Fibroblast of mammary gland (primary cell): ENCODE measurements at regions not wholly inside any gene's neighbourhood (a gene's known extent, or its start where the extent isn't known, plus 50 kb on each side); places are given as distances from the start of the nearest gene placed in this dataset.

Experiments used
- DNase-seq: peaks from one replicate; pipeline ENCODE4 v3.0.0-alpha.2; 2010; ENCODE audit warnings: low read depth
- H3K4me3 ChIP-seq: 2 replicates; pipeline ENCODE4 v1.5.1; 2011; ENCODE audit warnings: low read depth, mild to moderate bottlenecking, low read length, moderate library complexity; ENCODE audit not compliant: control insufficient read depth
- TF ChIP-seq, protein P1 (sequence below): conservative IDR thresholded peaks from 2 replicates; pipeline ENCODE4 v1.5.1; 2011; ENCODE audit warnings: low read depth, low read length, inconsistent platforms; ENCODE audit not compliant: control insufficient read depth, insufficient read depth

DNA sequence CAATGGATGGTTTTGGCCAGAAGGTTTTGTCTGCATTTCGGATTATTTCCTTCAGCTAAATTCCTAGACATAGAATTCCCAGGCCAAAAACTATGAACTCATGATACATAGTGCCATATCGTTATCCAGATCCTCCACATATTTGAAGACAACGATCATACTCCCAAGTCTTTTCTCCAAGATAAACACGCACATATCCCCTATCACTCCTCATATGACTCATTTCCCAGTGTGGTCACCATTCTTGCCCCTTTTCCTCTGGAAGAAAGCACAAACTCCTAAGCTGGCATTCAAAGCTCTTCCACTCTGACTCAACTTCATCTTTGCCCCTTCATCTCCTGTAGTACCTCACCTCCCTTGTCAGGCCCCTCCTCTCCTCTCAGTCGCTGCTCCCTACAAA, 277.6 kb downstream of the PLPP3 start:
- peak; percentile 89 for DNase-seq
- TF ChIP-seq, protein P1, sequence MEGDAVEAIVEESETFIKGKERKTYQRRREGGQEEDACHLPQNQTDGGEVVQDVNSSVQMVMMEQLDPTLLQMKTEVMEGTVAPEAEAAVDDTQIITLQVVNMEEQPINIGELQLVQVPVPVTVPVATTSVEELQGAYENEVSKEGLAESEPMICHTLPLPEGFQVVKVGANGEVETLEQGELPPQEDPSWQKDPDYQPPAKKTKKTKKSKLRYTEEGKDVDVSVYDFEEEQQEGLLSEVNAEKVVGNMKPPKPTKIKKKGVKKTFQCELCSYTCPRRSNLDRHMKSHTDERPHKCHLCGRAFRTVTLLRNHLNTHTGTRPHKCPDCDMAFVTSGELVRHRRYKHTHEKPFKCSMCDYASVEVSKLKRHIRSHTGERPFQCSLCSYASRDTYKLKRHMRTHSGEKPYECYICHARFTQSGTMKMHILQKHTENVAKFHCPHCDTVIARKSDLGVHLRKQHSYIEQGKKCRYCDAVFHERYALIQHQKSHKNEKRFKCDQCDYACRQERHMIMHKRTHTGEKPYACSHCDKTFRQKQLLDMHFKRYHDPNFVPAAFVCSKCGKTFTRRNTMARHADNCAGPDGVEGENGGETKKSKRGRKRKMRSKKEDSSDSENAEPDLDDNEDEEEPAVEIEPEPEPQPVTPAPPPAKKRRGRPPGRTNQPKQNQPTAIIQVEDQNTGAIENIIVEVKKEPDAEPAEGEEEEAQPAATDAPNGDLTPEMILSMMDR = no peak

GRCh38 chr1:56300836-56301235, 278.5 kb downstream of the PLPP3 start:
- no peak overlapping the region for H3K4me3 ChIP-seq
- TF ChIP-seq, protein P1 = no peak
- no peak for DNase-seq

More for the DNA sequence above, 277.6 kb downstream of the PLPP3 start:
- no peak overlapping the region for H3K4me3 ChIP-seq

- no peak for DNase-seq
- TF ChIP-seq, protein P1 = no peak
- H3K4me3 ChIP-seq = no peak overlapping the region
Measured at GRCh38 chr1:56298866-56299265, 280.5 kb downstream of the PLPP3 start.

DNA sequence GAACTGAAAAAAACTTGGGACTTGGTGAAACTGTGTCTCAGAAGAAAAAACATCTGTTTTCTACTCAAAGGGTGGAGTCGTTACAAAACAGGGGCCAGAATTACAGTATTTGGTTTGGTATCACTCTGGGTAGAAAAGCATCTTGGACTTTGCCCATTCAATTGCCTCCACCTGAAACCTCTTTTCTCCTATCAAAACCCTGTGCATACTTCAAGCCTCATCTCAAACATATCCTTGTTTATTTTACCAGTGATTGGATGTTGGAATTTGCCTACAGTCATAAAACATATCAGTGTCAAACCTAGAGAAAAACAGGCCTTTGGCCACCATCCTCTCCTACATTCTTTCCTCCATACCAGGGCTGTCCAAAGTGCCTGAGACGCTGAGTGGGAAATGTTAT, 281.5 kb downstream of the PLPP3 start:
- TF ChIP-seq, protein P1 = no peak
- DNase-seq = no peak
- H3K4me3 ChIP-seq = no peak overlapping the region

DNA sequence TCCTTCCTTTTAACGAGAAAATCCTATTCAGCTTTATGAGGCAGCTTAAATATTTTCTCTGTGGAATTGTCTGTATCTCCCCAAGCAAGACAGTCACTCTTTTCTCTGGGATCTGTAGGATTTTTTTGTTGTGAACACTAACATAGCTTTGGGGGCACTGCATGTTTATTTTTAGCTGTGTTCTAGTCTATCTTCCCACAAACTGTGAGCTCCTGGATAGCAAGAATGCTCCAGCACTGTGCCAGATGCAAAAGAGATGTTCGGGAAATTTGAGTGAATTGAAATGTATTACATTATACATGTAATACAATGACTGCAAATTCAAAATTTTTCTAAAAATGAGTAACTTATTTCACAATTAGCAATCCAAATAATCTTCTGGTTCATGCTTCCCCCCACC, 282.2 kb downstream of the PLPP3 start:
- no peak overlapping the region for H3K4me3 ChIP-seq
- TF ChIP-seq, protein P1 = no peak
- no peak for DNase-seq

GRCh38 chr1:56295949-56296929, 283.1 kb downstream of the PLPP3 start:
- TF ChIP-seq, protein P1 = no peak
- H3K4me3 ChIP-seq = no peak overlapping the region
- no peak for DNase-seq
